ENCODE measurements at regions not wholly inside any gene's neighbourhood (a gene's known extent, or its start where the extent isn't known, plus 50 kb on each side); places are given as distances from the start of the nearest gene placed in this dataset.

DNA sequence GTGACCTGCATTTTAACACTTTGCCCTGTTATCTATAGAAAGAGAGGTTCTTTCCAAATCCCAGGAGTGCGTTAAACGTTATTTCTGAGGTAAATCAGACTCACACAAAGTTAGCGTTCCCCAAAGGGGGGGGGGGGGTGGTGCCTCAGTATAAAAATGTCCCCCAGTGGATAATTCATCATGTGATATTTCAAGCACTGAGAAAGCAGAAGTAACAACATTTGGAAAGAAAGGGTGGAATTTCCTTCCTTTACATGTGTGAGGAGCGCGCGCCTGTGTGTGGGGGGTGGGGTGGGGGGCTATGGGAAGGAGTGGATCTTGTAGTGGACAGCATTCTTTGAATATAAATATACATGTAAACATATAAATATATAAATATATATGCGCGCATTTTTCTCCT lies 630.9 kb downstream of the NYAP2 start:
- ATAC-seq: no peak
- Mint-ChIP-seq H3K4me3 (peak overlapping the region; percentile 75), H3K27me3 (peaks cover 34% of the 10 kb centered on the region), H3K36me3 (ENCODE audit: low read depth) (no peaks in the 10 kb centered on the region), H3K27ac (no peak overlapping the region), H3K9me3 (peaks cover 6% of the 10 kb centered on the region), H3K4me1 (peaks cover 33% of the 10 kb centered on the region)
- no peak for DNase-seq

GRCh38 chr2:226023946-226024345 lies 624.4 kb downstream of the NYAP2 start:
- H3K27me3 Mint-ChIP-seq: peaks cover 20% of the 10 kb centered on the region
- H3K4me1 Mint-ChIP-seq: peaks cover 23% of the 10 kb centered on the region
- DNase-seq (no peak), ATAC-seq (no peak)
- H3K4me3 Mint-ChIP-seq: no peak overlapping the region
- peaks cover 19% of the 10 kb centered on the region for H3K9me3 Mint-ChIP-seq
- no peak overlapping the region for H3K27ac Mint-ChIP-seq
- peaks cover 4% of the 10 kb centered on the region for H3K36me3 Mint-ChIP-seq (ENCODE audit: low read depth)

DNA sequence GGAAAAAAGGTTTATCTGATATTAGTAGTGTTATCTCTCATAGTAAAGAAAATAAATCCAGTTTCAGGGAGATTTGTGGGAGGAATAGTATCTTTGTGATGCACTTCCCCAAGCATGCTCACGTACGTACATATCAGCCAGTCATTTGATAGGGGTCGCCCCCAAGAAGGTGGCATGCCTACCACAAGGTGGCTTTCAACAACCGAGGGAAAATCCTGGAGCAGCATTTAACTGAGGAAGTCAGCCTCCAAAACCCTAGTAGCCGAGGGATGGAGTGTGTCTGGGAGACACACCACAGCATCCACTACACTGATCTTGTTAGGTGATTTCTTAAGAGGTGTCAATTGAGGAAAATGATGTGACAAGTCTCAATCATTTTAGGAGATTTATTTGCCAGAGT lies 623.9 kb downstream of the NYAP2 start:
- peaks cover 5% of the 10 kb centered on the region for H3K36me3 Mint-ChIP-seq (ENCODE audit: low read depth)
- peaks cover 25% of the 10 kb centered on the region for H3K4me1 Mint-ChIP-seq
- DNase-seq (no peak), ATAC-seq (no peak)
- peaks cover 15% of the 10 kb centered on the region for H3K27me3 Mint-ChIP-seq
- no peak overlapping the region for H3K4me3 Mint-ChIP-seq
- H3K27ac Mint-ChIP-seq: no peak overlapping the region
- H3K9me3 Mint-ChIP-seq: peaks cover 21% of the 10 kb centered on the region

- ATAC-seq (no peak), DNase-seq (no peak)
- no peak overlapping the region for H3K4me3 Mint-ChIP-seq
- H3K27ac Mint-ChIP-seq: no peak overlapping the region
- peaks cover 26% of the 10 kb centered on the region for H3K4me1 Mint-ChIP-seq
- H3K9me3 Mint-ChIP-seq: peaks cover 21% of the 10 kb centered on the region
- peaks cover 12% of the 10 kb centered on the region for H3K27me3 Mint-ChIP-seq
- peaks cover 5% of the 10 kb centered on the region for H3K36me3 Mint-ChIP-seq (ENCODE audit: low read depth)
Measured at GRCh38 chr2:226020956-226021355, 621.4 kb downstream of the NYAP2 start.

GRCh38 chr2:226020176-226020575 lies 620.7 kb downstream of the NYAP2 start:
- peaks cover 5% of the 10 kb centered on the region for H3K36me3 Mint-ChIP-seq (ENCODE audit: low read depth)
- DNase-seq (no peak), ATAC-seq (no peak)
- H3K4me3 Mint-ChIP-seq: no peak overlapping the region
- H3K27me3 Mint-ChIP-seq: peaks cover 13% of the 10 kb centered on the region
- H3K4me1 Mint-ChIP-seq: peaks cover 26% of the 10 kb centered on the region
- peaks cover 21% of the 10 kb centered on the region for H3K9me3 Mint-ChIP-seq
- H3K27ac Mint-ChIP-seq: no peak overlapping the region

DNA sequence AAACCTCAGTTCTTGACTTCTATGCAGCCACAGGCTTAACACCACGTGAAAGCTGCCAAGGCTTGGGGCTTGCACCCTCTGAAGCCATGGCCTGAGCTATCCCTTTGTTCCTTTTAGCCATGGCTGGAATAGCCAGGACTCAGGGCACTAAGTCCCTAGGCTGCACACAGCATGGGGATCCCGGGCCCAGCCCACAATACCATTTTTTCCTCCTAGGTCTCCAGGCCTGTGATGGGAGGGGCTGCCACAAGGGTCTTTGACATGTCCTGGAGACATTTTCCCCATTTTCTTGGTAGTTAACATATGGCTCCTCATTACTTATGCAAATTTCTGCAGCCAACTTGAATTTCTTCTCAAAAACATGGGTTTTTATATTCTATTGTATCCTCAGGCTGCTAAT lies 619.1 kb downstream of the NYAP2 start:
- ATAC-seq: no peak
- Mint-ChIP-seq H3K36me3 (ENCODE audit: low read depth) (peaks cover 5% of the 10 kb centered on the region), H3K4me3 (no peak overlapping the region), H3K27ac (no peak overlapping the region), H3K27me3 (peaks cover 11% of the 10 kb centered on the region), H3K4me1 (peaks cover 18% of the 10 kb centered on the region), H3K9me3 (peaks cover 17% of the 10 kb centered on the region)
- DNase-seq: no peak

DNA sequence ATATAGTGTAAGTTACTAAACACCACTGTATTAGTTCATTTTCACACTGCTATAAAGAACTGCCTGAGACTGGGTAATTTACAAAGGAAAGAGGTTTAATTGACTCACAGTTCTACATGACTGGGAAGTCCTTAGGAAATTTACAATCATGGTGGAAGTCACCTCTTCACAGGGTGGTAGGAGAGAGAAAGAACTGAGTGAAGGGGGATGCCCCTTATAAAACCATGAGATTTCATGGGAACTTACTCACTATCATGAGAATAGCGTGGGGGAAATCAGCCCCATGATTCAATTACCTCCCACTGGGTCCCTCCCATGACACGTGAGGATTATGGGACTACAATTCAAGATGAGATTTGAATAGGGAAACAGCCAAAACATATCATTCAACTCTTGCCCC lies 618.0 kb downstream of the NYAP2 start:
- Mint-ChIP-seq H3K4me1 (peaks cover 17% of the 10 kb centered on the region), H3K36me3 (ENCODE audit: low read depth) (peaks cover 5% of the 10 kb centered on the region), H3K27me3 (peaks cover 7% of the 10 kb centered on the region), H3K27ac (peak overlapping the region; percentile 34), H3K9me3 (peaks cover 17% of the 10 kb centered on the region), H3K4me3 (no peak overlapping the region)
- ATAC-seq (peak; percentile 89), DNase-seq (no peak)

DNA sequence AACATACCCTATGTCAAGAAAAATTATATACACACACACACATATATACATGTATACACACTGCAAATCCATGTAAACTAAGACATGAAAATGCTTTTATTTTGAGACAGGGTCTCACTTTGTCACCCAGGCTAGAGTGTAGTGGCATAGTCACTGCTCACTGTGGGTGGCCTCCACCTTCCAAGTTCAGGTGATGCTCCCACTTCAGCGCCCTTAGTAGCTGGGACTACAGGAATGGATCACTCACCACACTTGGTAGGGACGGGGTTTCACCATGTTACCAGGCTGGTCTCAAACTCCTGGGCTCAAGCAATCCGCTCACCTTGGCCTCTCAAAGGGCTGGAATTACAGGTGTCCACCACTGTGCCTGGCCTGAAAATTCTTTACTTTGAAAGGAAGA lies 617.6 kb downstream of the NYAP2 start:
- ATAC-seq (peak; percentile 69), DNase-seq (no peak)
- peaks cover 17% of the 10 kb centered on the region for H3K9me3 Mint-ChIP-seq
- peaks cover 7% of the 10 kb centered on the region for H3K27me3 Mint-ChIP-seq
- H3K4me3 Mint-ChIP-seq: no peak overlapping the region
- H3K27ac Mint-ChIP-seq: peak overlapping the region; percentile 34
- H3K36me3 Mint-ChIP-seq (ENCODE audit: low read depth): peaks cover 5% of the 10 kb centered on the region
- peaks cover 17% of the 10 kb centered on the region for H3K4me1 Mint-ChIP-seq

GRCh38 chr2:226011716-226012450 lies 612.4 kb downstream of the NYAP2 start:
- H3K4me3 Mint-ChIP-seq: no peak overlapping the region
- peaks cover 5% of the 10 kb centered on the region for H3K9me3 Mint-ChIP-seq
- peaks cover 14% of the 10 kb centered on the region for H3K27me3 Mint-ChIP-seq
- H3K36me3 Mint-ChIP-seq (ENCODE audit: low read depth): no peaks in the 10 kb centered on the region
- no peak for DNase-seq
- H3K4me1 Mint-ChIP-seq: peaks cover 3% of the 10 kb centered on the region
- ATAC-seq: no peak
- no peak overlapping the region for H3K27ac Mint-ChIP-seq

- H3K27me3 Mint-ChIP-seq: peaks cover 4% of the 10 kb centered on the region
- H3K9me3 Mint-ChIP-seq: peaks cover 3% of the 10 kb centered on the region
- ATAC-seq (peak; percentile 40), DNase-seq (no peak)
- H3K4me1 Mint-ChIP-seq: peaks cover 7% of the 10 kb centered on the region
- H3K4me3 Mint-ChIP-seq: no peak overlapping the region
- H3K27ac Mint-ChIP-seq: no peak overlapping the region
- H3K36me3 Mint-ChIP-seq (ENCODE audit: low read depth): no peaks in the 10 kb centered on the region
Measured at GRCh38 chr2:226002438-226002837, 602.9 kb downstream of the NYAP2 start.

GRCh38 chr2:226001716-226002115 lies 602.2 kb downstream of the NYAP2 start:
- Mint-ChIP-seq H3K27ac (no peak overlapping the region), H3K9me3 (peaks cover 3% of the 10 kb centered on the region), H3K36me3 (ENCODE audit: low read depth) (no peaks in the 10 kb centered on the region), H3K4me1 (peaks cover 7% of the 10 kb centered on the region), H3K27me3 (peaks cover 4% of the 10 kb centered on the region), H3K4me3 (no peak overlapping the region)
- ATAC-seq (no peak), DNase-seq (no peak)

DNA sequence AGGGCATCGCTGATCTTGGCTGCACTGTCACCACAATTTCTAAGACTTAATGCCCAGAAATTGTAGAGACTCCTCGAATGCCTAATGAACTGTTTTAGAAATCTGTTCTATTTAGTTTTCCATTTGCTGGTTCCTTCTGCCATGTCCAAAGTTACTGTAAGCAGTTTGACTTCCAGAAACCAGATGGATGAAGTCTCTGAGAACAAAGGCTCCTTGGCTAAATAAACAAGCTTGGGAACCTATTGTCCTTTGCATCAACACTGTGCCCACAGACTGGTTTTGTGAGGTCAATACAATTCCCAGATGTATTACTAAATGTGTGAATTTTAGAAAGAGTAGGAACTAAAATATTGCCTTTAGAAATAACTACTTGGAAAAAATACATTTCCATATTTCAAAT lies 600.2 kb downstream of the NYAP2 start:
- Mint-ChIP-seq H3K36me3 (ENCODE audit: low read depth) (no peaks in the 10 kb centered on the region), H3K4me3 (no peak overlapping the region), H3K27me3 (no peaks in the 10 kb centered on the region), H3K27ac (no peak overlapping the region), H3K9me3 (peaks cover 3% of the 10 kb centered on the region), H3K4me1 (peaks cover 10% of the 10 kb centered on the region)
- no peak for DNase-seq
- ATAC-seq: no peak

DNA sequence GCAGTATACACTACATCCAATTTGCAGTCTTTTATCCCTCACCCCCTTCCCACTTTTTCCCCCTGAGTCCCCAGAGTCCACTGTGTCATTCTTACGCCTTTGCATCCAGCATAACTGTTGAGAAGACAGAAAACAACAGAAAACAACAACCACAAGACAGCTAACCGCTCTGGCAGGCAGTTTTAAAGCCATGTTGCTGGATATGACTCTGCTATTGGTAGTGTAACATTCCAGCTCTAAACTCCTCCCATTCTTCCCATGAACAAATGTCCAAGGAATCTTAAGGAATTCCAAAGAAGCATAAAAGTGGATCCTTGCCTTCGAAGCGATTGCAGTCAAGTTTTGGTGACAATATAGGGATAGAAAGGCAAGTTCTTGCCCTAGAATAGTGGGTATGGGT lies 599.1 kb downstream of the NYAP2 start:
- peaks cover 10% of the 10 kb centered on the region for H3K4me1 Mint-ChIP-seq
- no peak for DNase-seq
- peaks cover 3% of the 10 kb centered on the region for H3K9me3 Mint-ChIP-seq
- H3K27me3 Mint-ChIP-seq: no peaks in the 10 kb centered on the region
- no peak for ATAC-seq
- no peak overlapping the region for H3K27ac Mint-ChIP-seq
- H3K36me3 Mint-ChIP-seq (ENCODE audit: low read depth): no peaks in the 10 kb centered on the region
- no peak overlapping the region for H3K4me3 Mint-ChIP-seq

- ATAC-seq: no peak
- Mint-ChIP-seq H3K4me3 (no peak overlapping the region), H3K27me3 (no peaks in the 10 kb centered on the region), H3K27ac (no peak overlapping the region), H3K36me3 (ENCODE audit: low read depth) (no peaks in the 10 kb centered on the region), H3K4me1 (peaks cover 10% of the 10 kb centered on the region), H3K9me3 (no peaks in the 10 kb centered on the region)
- no peak for DNase-seq
Measured at GRCh38 chr2:225998116-225998515, 598.6 kb downstream of the NYAP2 start.

DNA sequence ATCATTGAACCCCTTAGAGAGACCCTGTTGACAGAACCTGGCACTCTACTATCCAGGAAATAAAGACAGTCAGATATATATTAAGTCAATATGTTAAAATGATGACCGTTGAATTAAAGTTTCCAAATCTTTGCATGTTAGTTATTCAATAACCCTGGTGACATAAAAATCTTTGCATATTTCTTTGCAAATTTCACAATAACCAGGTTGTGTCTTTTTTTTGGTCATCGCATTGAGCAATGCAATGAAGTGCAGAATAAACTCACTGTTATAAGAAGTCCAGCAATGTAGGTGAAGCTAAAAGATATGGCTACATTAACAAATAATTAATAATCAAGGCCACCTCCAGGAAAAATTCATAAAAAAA lies 596.9 kb downstream of the NYAP2 start:
- no peaks in the 10 kb centered on the region for H3K36me3 Mint-ChIP-seq (ENCODE audit: low read depth)
- no peak overlapping the region for H3K4me3 Mint-ChIP-seq
- H3K27me3 Mint-ChIP-seq: no peaks in the 10 kb centered on the region
- no peak for ATAC-seq
- no peak for DNase-seq
- no peaks in the 10 kb centered on the region for H3K9me3 Mint-ChIP-seq
- H3K4me1 Mint-ChIP-seq: peaks cover 4% of the 10 kb centered on the region
- H3K27ac Mint-ChIP-seq: no peak overlapping the region

All from activated naive CD8-positive, alpha-beta T cell treated with anti-CD3 and anti-CD28 coated beads, Interleukin-2, amount 50 U/mL, for 24 hours (primary cell).